ENCODE measurements at regions not wholly inside any gene's neighbourhood (a gene's known extent, or its start where the extent isn't known, plus 50 kb on each side); places are given as distances from the start of the nearest gene placed in this dataset.

- DNase-seq (ENCODE audit: low spot score) = no peak
Observed at GRCh38 chr5:174601946-174602345, 122.4 kb upstream of the MSX2 start.

- no peak for DNase-seq (ENCODE audit: low spot score)
Observed at GRCh38 chr5:174606153-174606552, 118.2 kb upstream of the MSX2 start.

GRCh38 chr5:174606646-174607045, 117.7 kb upstream of the MSX2 start:
- DNase-seq (ENCODE audit: low spot score) = no peak

DNA sequence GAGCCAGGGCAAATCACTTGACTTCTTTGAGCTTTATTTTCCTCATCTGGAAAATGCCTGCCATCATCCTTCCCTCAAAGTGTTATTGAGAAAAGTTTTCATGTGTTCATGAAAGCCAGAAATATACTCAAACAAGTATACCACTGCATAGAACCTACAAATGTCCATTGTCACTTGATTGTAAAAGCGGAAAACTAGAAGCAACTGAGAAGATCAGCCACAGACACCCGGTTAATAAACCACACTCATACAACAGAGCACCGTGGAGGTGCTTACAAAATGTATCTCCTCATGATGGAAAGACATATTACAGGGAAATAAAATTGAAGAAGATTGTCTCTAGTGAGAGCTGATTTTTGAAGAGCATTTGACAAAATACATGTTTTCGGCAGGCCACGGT, 117.2 kb upstream of the MSX2 start:
- no peak for DNase-seq (ENCODE audit: low spot score)

GRCh38 chr5:174607916-174608315, 116.5 kb upstream of the MSX2 start:
- no peak for DNase-seq (ENCODE audit: low spot score)

GRCh38 chr5:174608631-174609097, 115.7 kb upstream of the MSX2 start:
- DNase-seq (ENCODE audit: low spot score) = no peak

DNA sequence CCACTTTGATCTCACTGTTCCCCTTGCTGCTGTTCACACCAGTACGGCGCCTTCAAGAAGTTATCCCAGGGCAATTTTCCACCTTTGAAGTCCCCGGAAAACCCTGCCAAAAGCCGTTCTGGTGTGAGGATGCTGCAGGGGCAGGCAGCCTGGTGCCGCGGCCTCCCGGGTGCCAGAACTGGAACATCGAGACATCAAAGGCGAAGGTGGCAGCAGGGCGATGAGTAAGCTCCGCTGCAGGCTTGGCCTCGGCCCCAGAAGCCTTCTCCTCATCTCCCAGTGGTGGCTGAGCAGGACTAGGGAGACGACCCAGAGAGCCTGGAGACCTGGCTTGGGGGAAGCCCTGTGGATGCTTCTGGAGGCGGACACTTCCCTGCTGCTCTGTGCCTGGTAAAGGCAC, 115.3 kb upstream of the MSX2 start:
- no peak for DNase-seq (ENCODE audit: low spot score)

DNA sequence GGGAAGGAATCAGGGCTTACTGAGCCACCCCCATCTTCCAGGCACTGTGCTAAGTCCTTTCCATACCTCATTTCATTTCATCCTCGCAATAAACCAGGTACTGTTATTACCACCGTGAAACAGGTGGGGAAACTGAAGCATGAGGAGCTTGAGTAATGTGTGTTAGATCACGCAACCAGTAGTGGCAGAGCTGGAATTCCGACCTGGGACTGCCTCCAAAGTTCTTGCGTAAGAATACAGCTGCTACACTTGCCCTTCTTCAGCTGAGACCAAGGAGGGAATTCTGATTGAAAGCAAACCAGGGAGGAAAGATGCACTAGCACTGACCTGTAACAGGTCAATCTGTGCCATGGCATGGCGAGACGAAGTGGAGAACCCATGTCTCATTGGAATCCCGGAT, 113.4 kb upstream of the MSX2 start:
- no peak for DNase-seq (ENCODE audit: low spot score)

- no peak for DNase-seq (ENCODE audit: low spot score)
Observed at GRCh38 chr5:174612686-174613085, 111.7 kb upstream of the MSX2 start.

DNA sequence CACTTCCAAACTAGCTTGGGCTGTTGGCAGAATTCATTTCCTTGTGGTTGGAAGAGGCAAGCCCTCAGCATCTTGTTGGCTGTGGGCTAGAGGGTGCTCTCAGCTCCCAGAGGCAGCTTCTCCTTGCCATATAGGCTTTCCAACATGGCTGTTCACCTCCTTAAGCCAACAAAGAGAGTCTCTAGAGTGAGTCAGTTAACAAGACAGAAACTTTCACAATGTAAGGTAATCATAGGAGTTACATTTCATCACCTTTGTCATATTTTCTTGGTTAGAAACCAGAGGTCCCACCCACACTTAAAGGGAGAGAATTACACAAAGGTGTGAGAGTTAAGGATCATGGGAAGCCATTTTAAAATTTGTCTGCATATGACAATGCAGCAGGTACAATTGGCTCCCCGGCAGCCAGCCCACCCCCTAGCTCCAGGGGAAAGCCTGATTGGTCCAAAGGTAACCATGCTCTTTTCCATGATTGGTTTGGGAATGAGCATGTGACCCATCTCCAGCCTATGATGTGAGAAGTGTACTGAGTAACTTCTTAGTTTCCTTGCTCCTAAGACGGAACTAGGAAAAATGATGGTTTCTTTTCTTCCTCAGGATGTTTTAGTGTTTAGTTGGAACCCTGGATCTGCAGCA, 109.8 kb upstream of the MSX2 start:
- DNase-seq (ENCODE audit: low spot score) = no peak

DNA sequence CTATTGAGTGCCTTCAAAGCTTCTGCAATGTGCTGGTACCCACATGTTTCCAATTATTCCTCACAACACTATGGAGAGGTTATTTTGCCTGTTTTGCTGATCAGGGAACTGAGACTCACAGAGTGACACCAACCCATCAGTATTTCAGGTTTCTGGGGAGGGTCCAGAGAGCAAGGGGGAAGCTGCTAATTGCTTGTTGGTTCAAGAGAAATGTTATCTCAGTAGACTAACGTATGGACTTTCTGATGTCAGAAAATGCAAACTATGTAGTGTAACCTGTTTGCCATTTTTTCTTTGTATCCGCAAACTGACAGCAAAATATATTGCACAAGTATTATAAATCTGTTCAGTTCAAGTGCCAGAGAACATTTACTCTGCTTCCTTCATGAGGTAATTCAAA, 108.3 kb upstream of the MSX2 start:
- DNase-seq (ENCODE audit: low spot score) = no peak

DNA sequence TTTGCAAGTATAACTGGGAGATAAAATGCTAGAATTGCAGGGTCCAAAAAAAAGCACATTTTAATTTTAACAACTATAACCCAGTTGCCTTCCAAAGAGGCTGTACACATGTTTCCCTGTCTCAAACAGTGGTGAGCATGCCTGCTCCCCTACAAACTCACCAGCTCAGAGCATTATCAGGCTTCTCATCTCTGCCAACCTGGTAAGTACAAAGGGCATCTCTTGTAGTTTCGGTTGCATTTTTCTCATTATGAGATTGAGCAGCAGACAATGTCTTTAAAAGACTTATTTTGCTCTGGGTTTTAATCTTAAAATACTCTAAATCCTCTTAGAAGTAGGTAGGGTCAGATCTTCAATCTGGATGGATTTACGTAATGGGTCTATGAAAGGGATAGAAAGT, 107.1 kb upstream of the MSX2 start:
- DNase-seq (ENCODE audit: low spot score) = no peak

DNA sequence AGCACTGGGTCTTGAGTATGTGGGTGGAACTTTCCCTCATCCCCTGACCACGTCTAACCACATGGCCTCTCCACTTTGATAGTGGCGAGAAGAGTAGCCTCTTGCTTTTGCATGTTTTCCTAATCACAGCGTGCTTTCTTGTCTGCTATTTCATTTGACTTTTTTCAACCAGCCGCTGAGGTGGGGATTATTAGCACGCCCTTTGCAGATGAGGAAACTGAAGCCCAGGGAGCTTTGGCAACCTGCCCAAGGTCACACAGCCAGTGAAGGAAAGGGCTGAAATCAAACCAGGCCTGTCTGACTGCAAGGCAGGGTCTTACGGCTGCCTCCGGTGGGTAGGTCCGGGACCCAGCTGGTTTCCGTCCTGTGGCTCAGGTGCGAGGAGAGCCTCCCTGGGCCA, 106.5 kb upstream of the MSX2 start:
- DNase-seq (ENCODE audit: low spot score) = no peak

- DNase-seq (ENCODE audit: low spot score) = no peak
Observed at GRCh38 chr5:174618589-174618988, 105.8 kb upstream of the MSX2 start.

DNA sequence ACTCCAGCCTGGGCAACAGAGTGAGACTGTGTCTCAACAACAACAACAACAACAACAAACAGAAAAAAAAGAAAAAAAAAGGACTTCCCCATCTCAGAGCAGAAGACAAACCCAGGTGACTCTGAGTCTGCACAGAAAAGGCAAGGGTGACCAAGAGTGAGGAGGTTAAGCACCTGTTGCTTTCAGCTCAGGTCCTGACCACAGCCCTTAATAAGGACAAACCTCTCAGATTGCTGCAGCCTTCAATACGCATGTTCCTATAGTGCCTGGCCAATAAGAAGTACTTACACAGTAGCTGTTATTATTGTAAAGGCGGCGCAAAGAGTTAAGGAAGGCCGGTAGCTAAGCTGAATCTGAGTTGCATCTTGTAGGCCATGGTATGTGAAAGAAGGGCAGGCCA, 102.3 kb upstream of the MSX2 start:
- DNase-seq (ENCODE audit: low spot score) = no peak

- DNase-seq (ENCODE audit: low spot score) = no peak
Observed at GRCh38 chr5:174623018-174623417, 101.4 kb upstream of the MSX2 start.

GRCh38 chr5:174623433-174624019, 100.9 kb upstream of the MSX2 start:
- no peak for DNase-seq (ENCODE audit: low spot score)

GRCh38 chr5:174624733-174625522, 99.5 kb upstream of the MSX2 start:
- peak; percentile 20 for DNase-seq (ENCODE audit: low spot score)

- DNase-seq (ENCODE audit: low spot score) = no peak
Observed at GRCh38 chr5:174625591-174626350, 98.6 kb upstream of the MSX2 start.

DNA sequence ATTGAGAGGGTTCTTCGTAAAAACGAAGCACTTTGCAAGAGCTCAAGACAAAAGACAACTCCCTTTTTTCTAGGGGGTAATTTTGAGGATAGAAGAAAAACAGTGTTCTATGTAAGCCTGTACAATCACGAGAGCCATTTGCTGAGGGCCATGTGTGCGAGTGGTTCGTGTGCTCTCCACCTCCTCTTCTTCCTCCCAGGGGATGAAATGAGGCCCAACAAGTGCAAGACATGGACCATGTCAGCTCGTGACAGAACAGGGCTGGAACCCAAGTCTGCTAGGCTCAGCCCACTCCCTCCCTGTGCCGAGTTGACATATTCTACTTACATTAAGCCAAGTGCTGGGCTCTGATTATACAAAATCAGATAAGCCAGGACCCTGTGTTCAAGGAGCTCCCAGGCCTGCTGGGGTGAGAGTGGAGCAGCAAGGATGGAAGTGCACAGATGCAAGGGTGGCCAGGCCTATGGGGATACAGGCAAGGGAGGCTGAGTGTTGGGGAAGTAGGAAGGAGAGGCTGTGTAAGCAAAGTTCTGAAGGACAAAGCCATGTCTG, 97.9 kb upstream of the MSX2 start:
- DNase-seq (ENCODE audit: low spot score) = no peak

DNA sequence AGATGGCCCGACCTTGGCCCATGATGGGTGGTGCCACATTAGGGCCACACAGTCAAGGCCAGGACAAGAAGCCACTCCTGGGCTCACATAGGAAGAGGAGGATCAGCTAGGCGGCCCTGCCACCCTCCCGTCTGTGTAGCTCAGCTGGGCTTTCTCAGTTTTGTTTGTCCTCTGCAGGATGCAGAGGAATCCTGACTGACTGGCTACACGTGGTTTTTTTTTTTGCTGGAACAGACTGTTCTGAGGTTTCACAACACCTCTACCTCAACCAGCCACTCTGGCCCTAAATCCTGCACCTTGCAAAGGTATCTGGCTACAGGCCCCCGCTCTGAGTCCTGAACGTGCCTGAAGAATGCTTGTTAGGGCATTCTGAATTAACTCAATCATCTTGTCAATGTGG, 88.3 kb upstream of the MSX2 start:
- DNase-seq (ENCODE audit: low spot score) = peak; percentile 23

DNA sequence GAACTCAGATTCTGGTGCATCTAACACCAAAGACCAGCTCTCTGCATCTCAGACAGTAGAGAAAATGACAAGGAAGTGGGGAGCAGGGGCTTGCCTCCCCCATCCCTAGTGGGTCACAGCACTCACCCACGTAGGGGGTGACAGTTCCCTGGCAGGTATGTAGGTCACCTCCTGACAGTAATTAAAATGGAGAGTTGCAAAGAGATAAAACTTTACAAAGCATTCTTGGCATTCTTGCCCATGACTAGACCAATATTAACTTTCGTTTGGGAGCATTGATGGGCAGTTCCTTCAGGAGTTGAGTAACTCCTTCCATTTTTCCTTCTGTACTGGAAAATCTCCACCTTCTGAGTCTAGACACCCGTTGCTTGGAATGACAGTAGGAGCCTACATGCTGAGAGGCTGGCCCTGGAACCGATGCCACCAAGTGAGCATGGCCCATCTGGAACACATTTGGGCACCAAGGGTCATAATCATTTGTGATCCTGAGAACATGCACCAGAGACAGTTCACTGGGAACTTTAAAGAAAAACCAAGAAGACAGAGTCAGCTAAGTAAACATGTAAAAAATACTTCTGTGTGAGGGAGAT, 81.5 kb upstream of the MSX2 start:
- no peak for DNase-seq (ENCODE audit: low spot score)
